SK-N-SH treated with all-trans-retinoic acid at 6 μM for 48 hours (cell line): ENCODE measurements at regions not wholly inside any gene's neighbourhood (a gene's known extent, or its start where the extent isn't known, plus 50 kb on each side); places are given as distances from the start of the nearest gene placed in this dataset.

Experiments used
- CREB5 ChIP-seq: fragments of 250-450 bp; sonication (Bioruptor Pico); IDR thresholded peaks from 2 replicates; pipeline ENCODE4 v1.5.1; 2020; ENCODE audit warnings: low read depth, mild to moderate bottlenecking, moderate library complexity
- OSR1 ChIP-seq: fragments of 250-450 bp; sonication (Bioruptor Pico); IDR thresholded peaks from 2 replicates; pipeline ENCODE4 v1.8.0; 2022; ENCODE audit warnings: moderate library complexity, mild to moderate bottlenecking, inconsistent platforms
- POU6F1 ChIP-seq: fragments of 250-450 bp; sonication (Bioruptor Pico); IDR thresholded peaks from 2 replicates; pipeline ENCODE4 v1.8.0; 2021; ENCODE audit warnings: low read depth, mild to moderate bottlenecking, moderate library complexity, borderline replicate concordance
- PPARA ChIP-seq: fragments of 250-450 bp; sonication (Bioruptor Pico); IDR thresholded peaks from 2 replicates; pipeline ENCODE4 v1.5.0; 2020; ENCODE audit warnings: mild to moderate bottlenecking, borderline replicate concordance
- SNAI2 ChIP-seq: fragments of 250-450 bp; sonication (Bioruptor Pico); IDR thresholded peaks from 2 replicates; pipeline ENCODE4 v1.5.0; 2020; ENCODE audit warnings: mild to moderate bottlenecking, moderate library complexity
- TCF4 ChIP-seq: fragments of 250-450 bp; sonication (Bioruptor Pico); IDR thresholded peaks from 2 replicates; pipeline ENCODE4 v1.8.0; 2021; ENCODE audit warnings: mild to moderate bottlenecking, moderate library complexity, borderline replicate concordance
- TOX ChIP-seq: fragments of 250-450 bp; sonication (Bioruptor Pico); IDR thresholded peaks from 2 replicates; pipeline ENCODE4 v1.8.0; 2021; ENCODE audit warnings: mild to moderate bottlenecking, moderate library complexity, borderline replicate concordance
- ZC3H10 ChIP-seq: fragments of 250-450 bp; sonication (Bioruptor Pico); IDR thresholded peaks from 2 replicates; pipeline ENCODE4 v1.5.1; 2021; ENCODE audit warnings: mild to moderate bottlenecking, moderate library complexity
- ZFP3 ChIP-seq: fragments of 250-450 bp; sonication (Bioruptor Pico); IDR thresholded peaks from 2 replicates; pipeline ENCODE4 v1.5.0; 2020; ENCODE audit warnings: mild to moderate bottlenecking, moderate library complexity
- ZFP30 ChIP-seq: fragments of 450-650 bp; formaldehyde crosslinking; IDR thresholded peaks from 2 replicates; pipeline ENCODE4 v1.5.0; 2022; ENCODE audit warnings: mild to moderate bottlenecking, moderate library complexity
- ZNF565 ChIP-seq: fragments of 450-650 bp; formaldehyde crosslinking; conservative IDR thresholded peaks from 2 replicates; pipeline ENCODE4 v1.5.0; 2020; ENCODE audit warnings: low read depth, mild to moderate bottlenecking, moderate library complexity
- ZNF70 ChIP-seq: fragments of 450-650 bp; formaldehyde crosslinking; IDR thresholded peaks from 2 replicates; pipeline ENCODE4 v1.5.0; 2020; ENCODE audit warnings: mild to moderate bottlenecking, moderate library complexity
- TF ChIP-seq, protein P1 (sequence below): fragments of 250-450 bp; sonication (Bioruptor Pico); IDR thresholded peaks from 2 replicates; pipeline ENCODE4 v1.5.1; 2021; ENCODE audit warnings: mild to moderate bottlenecking, moderate library complexity
- TF ChIP-seq, protein P2 (sequence below): fragments of 250-450 bp; sonication (Bioruptor Pico); IDR thresholded peaks from 2 replicates; pipeline ENCODE4 v1.8.0; 2020; ENCODE audit warnings: mild to moderate bottlenecking, moderate library complexity, borderline replicate concordance

DNA sequence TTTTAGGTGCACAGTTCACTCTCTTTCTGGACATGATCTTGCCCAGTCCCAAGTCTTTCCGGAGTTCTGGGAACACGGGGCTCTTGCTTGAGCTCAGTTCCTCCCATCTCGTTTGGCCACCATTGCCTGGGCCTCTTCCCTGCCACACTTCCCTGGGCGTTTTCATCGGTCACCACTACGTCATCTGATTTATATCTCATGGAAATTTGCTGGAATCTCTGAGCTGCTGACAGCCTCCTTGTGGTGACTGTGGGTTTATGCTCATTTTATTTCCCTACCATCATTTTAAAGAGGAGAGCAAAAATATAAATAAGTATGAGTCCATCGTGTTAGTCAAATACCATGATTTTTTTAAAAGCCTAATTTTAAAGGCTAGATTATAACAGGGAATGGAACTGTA is 449.1 kb upstream of the KAZN start:
- TF ChIP-seq POU6F1 (CRISPR knock-in tag) (no peak), CREB5 (CRISPR knock-in tag) (no peak), ZFP3 (CRISPR knock-in tag) (no peak), ZNF565 (CRISPR knock-in tag) (no peak), TOX (no peak), SNAI2 (CRISPR knock-in tag) (no peak), ZFP30 (CRISPR knock-in tag) (no peak), TCF4 (CRISPR knock-in tag) (no peak), OSR1 (no peak), PPARA (CRISPR knock-in tag) (no peak), ZC3H10 (no peak), ZNF70 (CRISPR knock-in tag) (no peak)
- TF ChIP-seq, protein P1, sequence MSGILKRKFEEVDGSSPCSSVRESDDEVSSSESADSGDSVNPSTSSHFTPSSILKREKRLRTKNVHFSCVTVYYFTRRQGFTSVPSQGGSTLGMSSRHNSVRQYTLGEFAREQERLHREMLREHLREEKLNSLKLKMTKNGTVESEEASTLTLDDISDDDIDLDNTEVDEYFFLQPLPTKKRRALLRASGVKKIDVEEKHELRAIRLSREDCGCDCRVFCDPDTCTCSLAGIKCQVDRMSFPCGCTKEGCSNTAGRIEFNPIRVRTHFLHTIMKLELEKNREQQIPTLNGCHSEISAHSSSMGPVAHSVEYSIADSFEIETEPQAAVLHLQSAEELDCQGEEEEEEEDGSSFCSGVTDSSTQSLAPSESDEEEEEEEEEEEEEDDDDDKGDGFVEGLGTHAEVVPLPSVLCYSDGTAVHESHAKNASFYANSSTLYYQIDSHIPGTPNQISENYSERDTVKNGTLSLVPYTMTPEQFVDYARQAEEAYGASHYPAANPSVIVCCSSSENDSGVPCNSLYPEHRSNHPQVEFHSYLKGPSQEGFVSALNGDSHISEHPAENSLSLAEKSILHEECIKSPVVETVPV (CRISPR knock-in tag): no peak
- TF ChIP-seq, protein P2, sequence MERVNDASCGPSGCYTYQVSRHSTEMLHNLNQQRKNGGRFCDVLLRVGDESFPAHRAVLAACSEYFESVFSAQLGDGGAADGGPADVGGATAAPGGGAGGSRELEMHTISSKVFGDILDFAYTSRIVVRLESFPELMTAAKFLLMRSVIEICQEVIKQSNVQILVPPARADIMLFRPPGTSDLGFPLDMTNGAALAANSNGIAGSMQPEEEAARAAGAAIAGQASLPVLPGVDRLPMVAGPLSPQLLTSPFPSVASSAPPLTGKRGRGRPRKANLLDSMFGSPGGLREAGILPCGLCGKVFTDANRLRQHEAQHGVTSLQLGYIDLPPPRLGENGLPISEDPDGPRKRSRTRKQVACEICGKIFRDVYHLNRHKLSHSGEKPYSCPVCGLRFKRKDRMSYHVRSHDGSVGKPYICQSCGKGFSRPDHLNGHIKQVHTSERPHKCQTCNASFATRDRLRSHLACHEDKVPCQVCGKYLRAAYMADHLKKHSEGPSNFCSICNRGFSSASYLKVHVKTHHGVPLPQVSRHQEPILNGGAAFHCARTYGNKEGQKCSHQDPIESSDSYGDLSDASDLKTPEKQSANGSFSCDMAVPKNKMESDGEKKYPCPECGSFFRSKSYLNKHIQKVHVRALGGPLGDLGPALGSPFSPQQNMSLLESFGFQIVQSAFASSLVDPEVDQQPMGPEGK: no peak
